ENCODE measurements at regions not wholly inside any gene's neighbourhood (a gene's known extent, or its start where the extent isn't known, plus 50 kb on each side); places are given as distances from the start of the nearest gene placed in this dataset.

GRCh38 chr2:41393621-41394020, 654.2 kb upstream of the PKDCC start:
- H3K4me1 ChIP-seq = no peaks in the 10 kb centered on the region
- no peaks in the 10 kb centered on the region for H3K36me3 ChIP-seq
- H3K4me3 ChIP-seq = no peak overlapping the region
- DNase-seq = no peak
- TF ChIP-seq CTCF (IDR thresholded peaks at IDR 0.05) (no peak), POLR2A (IDR thresholded peaks at IDR 0.05) (no peak)
- no peak overlapping the region for H3K27ac ChIP-seq
- 76% methylated on average over 1 of the region's 1 CpG for WGBS (ENCODE audit: insufficient coverage, low coverage, low lambda C conversion rate, missing lambda C conversion rate)
- intact Hi-C loops (cut with DNase I) = no loop called here
- no peaks in the 10 kb centered on the region for H3K9me3 ChIP-seq
- H3K27me3 ChIP-seq = no peaks in the 10 kb centered on the region
- no peak for ATAC-seq

- Histone ChIP-seq H3K4me3 (no peak overlapping the region), H3K27ac (no peak overlapping the region), H3K36me3 (no peaks in the 10 kb centered on the region), H3K27me3 (no peaks in the 10 kb centered on the region), H3K4me1 (no peaks in the 10 kb centered on the region), H3K9me3 (no peaks in the 10 kb centered on the region)
- ATAC-seq = no peak
- 73% methylated on average over 1 of the region's 1 CpG for WGBS (ENCODE audit: insufficient coverage, low coverage, low lambda C conversion rate, missing lambda C conversion rate)
- no peak for DNase-seq
- TF ChIP-seq POLR2A (IDR thresholded peaks at IDR 0.05) (no peak), CTCF (IDR thresholded peaks at IDR 0.05) (no peak)
- intact Hi-C loops (cut with DNase I) = no loop called here
These were observed 653.3 kb upstream of the PKDCC start for GRCh38 chr2:41394541-41394940.

GRCh38 chr2:41395692-41396091, 652.1 kb upstream of the PKDCC start:
- intact Hi-C loops (cut with DNase I) = no loop called here
- WGBS (ENCODE audit: insufficient coverage, low coverage, low lambda C conversion rate, missing lambda C conversion rate) = 52% methylated on average over 3 of the region's 3 CpGs
- Histone ChIP-seq H3K9me3 (no peaks in the 10 kb centered on the region), H3K4me1 (no peaks in the 10 kb centered on the region), H3K4me3 (no peak overlapping the region), H3K27me3 (no peaks in the 10 kb centered on the region), H3K36me3 (no peaks in the 10 kb centered on the region), H3K27ac (no peak overlapping the region)
- DNase-seq (no peak), ATAC-seq (no peak)
- no peak for TF ChIP-seq POLR2A (IDR thresholded peaks at IDR 0.05)
- TF ChIP-seq CTCF (IDR thresholded peaks at IDR 0.05) = no peak

GRCh38 chr2:41399437-41400087, 648.3 kb upstream of the PKDCC start:
- no peak overlapping the region for H3K27ac ChIP-seq
- TF ChIP-seq CTCF (IDR thresholded peaks at IDR 0.05) (no peak), POLR2A (IDR thresholded peaks at IDR 0.05) (no peak)
- ATAC-seq (no peak), DNase-seq (no peak)
- H3K4me3 ChIP-seq = no peak overlapping the region
- no peaks in the 10 kb centered on the region for H3K9me3 ChIP-seq
- H3K36me3 ChIP-seq = no peaks in the 10 kb centered on the region
- no peaks in the 10 kb centered on the region for H3K27me3 ChIP-seq
- intact Hi-C loops (cut with DNase I) = no loop called here
- WGBS (ENCODE audit: insufficient coverage, low coverage, low lambda C conversion rate, missing lambda C conversion rate) = 35% methylated on average over 1 of the region's 1 CpG
- H3K4me1 ChIP-seq = no peaks in the 10 kb centered on the region
